ENCODE measurements at regions not wholly inside any gene's neighbourhood (a gene's known extent, or its start where the extent isn't known, plus 50 kb on each side); places are given as distances from the start of the nearest gene placed in this dataset.

DNA sequence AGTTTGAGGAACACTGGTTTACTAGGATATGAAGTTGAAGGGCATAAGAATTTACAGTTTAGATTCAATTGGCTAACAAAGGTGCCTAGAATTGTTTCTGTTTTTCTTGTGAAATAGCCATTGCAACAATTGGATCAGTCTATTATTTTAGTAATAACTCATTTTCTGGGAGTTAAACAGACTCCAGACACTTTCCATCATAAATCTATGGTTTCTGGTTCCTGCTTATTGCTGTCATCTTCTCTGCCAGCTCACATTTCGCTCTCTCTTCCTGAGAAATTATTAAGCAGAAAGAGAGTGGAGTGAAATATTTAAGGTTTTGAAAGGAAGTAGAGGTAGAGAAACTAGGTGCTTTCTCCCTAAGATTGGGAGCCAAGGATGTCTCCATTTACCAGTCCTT lies 165.1 kb upstream of the PRR16 start:
- ATAC-seq (no peak), FAIRE-seq (no peak), DNase-seq (ENCODE audit: low read depth in 1 of 2, low spot score in 1 of 2) (no peak)
- Histone ChIP-seq H3K4me2 (no peak overlapping the region), H3K27ac (no peak overlapping the region), H3K4me3 (no peak overlapping the region), H3K9me3 (no peaks in the 10 kb centered on the region), H3K4me1 (no peaks in the 10 kb centered on the region)
- WGBS (ENCODE audit: missing lambda C conversion rate), result 0% methylated on average over 1 of the region's 1 CpG
- ChIA-PET POLR2A (no interaction called here), CTCF (no interaction called here)
- no peak for TF ChIP-seq MYC (IDR thresholded peaks at IDR 0.05; ENCODE audit: borderline replicate concordance, low read length)
- TF ChIP-seq POLR2AphosphoS2 (conservative IDR thresholded peaks at IDR 0.05; ENCODE audit: low read length), result no peak
- TF ChIP-seq, protein P1, sequence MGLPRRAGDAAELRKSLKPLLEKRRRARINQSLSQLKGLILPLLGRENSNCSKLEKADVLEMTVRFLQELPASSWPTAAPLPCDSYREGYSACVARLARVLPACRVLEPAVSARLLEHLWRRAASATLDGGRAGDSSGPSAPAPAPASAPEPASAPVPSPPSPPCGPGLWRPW (IDR thresholded peaks at IDR 0.05), result no peak
- TF ChIP-seq RNF2 (IDR thresholded peaks at IDR 0.05; ENCODE audit: borderline replicate concordance, low read depth), result no peak
- TF ChIP-seq, protein P2, sequence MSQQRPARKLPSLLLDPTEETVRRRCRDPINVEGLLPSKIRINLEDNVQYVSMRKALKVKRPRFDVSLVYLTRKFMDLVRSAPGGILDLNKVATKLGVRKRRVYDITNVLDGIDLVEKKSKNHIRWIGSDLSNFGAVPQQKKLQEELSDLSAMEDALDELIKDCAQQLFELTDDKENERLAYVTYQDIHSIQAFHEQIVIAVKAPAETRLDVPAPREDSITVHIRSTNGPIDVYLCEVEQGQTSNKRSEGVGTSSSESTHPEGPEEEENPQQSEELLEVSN (IDR thresholded peaks at IDR 0.05; ENCODE audit: borderline replicate concordance, low read depth), result no peak
- TF ChIP-seq HEYL (CRISPR knock-in tag; IDR thresholded peaks at IDR 0.05), result no peak
- no peak for TF ChIP-seq EHMT2 (IDR thresholded peaks at IDR 0.05; ENCODE audit: low read depth)
- TF ChIP-seq, protein P3, sequence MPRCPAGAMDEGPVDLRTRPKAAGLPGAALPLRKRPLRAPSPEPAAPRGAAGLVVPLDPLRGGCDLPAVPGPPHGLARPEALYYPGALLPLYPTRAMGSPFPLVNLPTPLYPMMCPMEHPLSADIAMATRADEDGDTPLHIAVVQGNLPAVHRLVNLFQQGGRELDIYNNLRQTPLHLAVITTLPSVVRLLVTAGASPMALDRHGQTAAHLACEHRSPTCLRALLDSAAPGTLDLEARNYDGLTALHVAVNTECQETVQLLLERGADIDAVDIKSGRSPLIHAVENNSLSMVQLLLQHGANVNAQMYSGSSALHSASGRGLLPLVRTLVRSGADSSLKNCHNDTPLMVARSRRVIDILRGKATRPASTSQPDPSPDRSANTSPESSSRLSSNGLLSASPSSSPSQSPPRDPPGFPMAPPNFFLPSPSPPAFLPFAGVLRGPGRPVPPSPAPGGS (IDR thresholded peaks at IDR 0.05), result no peak
- TF ChIP-seq HOXB13 (CRISPR knock-in tag; IDR thresholded peaks at IDR 0.05; ENCODE audit: low read depth), result no peak
- no peak for TF ChIP-seq EP300 (IDR thresholded peaks at IDR 0.05)
- no peak for TF ChIP-seq NR3C1 (IDR thresholded peaks at IDR 0.05)
- no peak for TF ChIP-seq POLR2A (IDR thresholded peaks at IDR 0.05; ENCODE audit: low read length)
- TF ChIP-seq, protein P4, sequence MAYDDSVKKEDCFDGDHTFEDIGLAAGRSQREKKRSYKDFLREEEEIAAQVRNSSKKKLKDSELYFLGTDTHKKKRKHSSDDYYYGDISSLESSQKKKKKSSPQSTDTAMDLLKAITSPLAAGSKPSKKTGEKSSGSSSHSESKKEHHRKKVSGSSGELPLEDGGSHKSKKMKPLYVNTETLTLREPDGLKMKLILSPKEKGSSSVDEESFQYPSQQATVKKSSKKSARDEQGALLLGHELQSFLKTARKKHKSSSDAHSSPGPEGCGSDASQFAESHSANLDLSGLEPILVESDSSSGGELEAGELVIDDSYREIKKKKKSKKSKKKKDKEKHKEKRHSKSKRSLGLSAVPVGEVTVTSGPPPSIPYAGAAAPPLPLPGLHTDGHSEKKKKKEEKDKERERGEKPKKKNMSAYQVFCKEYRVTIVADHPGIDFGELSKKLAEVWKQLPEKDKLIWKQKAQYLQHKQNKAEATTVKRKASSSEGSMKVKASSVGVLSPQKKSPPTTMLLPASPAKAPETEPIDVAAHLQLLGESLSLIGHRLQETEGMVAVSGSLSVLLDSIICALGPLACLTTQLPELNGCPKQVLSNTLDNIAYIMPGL (CRISPR knock-in tag; IDR thresholded peaks at IDR 0.05; ENCODE audit: borderline replicate concordance), result no peak

DNA sequence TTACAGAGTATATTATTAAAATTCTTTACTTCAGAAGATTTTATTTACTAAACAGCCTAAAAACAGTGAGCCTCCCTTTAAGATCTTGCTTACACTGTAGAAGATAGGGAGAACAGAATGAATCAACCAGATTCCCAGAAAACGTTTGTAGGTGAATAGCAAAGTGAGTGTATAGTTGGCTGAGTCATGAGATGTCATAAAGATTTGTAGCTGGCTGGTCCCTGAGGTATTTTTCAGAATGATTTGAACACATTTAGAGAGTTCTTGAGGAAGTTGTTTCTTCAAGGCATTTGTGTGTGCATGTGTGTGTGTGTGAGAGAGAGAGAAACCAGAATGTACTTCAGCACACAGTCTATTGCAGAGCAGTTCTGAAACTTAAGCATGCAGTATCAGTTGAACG lies 159.4 kb upstream of the PRR16 start:
- ChIA-PET POLR2A (no interaction called here), CTCF (no interaction called here)
- H3K4me2 ChIP-seq, result no peak overlapping the region
- TF ChIP-seq, protein P5, sequence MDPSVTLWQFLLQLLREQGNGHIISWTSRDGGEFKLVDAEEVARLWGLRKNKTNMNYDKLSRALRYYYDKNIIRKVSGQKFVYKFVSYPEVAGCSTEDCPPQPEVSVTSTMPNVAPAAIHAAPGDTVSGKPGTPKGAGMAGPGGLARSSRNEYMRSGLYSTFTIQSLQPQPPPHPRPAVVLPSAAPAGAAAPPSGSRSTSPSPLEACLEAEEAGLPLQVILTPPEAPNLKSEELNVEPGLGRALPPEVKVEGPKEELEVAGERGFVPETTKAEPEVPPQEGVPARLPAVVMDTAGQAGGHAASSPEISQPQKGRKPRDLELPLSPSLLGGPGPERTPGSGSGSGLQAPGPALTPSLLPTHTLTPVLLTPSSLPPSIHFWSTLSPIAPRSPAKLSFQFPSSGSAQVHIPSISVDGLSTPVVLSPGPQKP (IDR thresholded peaks at IDR 0.05; ENCODE audit: low read depth, low read length), result no peak
- TF ChIP-seq KDM1A (IDR thresholded peaks at IDR 0.05; ENCODE audit: low read depth) (no peak), NR3C1 (IDR thresholded peaks at IDR 0.05) (no peak), ZFP36 (IDR thresholded peaks at IDR 0.05; ENCODE audit: borderline replicate concordance, partially characterized antibody) (no peak), TFCP2L1 (CRISPR knock-in tag; IDR thresholded peaks at IDR 0.05) (no peak), HDAC2 (IDR thresholded peaks at IDR 0.05) (no peak), FOSB (CRISPR knock-in tag; IDR thresholded peaks at IDR 0.05) (no peak)
- TF ChIP-seq, protein P6, sequence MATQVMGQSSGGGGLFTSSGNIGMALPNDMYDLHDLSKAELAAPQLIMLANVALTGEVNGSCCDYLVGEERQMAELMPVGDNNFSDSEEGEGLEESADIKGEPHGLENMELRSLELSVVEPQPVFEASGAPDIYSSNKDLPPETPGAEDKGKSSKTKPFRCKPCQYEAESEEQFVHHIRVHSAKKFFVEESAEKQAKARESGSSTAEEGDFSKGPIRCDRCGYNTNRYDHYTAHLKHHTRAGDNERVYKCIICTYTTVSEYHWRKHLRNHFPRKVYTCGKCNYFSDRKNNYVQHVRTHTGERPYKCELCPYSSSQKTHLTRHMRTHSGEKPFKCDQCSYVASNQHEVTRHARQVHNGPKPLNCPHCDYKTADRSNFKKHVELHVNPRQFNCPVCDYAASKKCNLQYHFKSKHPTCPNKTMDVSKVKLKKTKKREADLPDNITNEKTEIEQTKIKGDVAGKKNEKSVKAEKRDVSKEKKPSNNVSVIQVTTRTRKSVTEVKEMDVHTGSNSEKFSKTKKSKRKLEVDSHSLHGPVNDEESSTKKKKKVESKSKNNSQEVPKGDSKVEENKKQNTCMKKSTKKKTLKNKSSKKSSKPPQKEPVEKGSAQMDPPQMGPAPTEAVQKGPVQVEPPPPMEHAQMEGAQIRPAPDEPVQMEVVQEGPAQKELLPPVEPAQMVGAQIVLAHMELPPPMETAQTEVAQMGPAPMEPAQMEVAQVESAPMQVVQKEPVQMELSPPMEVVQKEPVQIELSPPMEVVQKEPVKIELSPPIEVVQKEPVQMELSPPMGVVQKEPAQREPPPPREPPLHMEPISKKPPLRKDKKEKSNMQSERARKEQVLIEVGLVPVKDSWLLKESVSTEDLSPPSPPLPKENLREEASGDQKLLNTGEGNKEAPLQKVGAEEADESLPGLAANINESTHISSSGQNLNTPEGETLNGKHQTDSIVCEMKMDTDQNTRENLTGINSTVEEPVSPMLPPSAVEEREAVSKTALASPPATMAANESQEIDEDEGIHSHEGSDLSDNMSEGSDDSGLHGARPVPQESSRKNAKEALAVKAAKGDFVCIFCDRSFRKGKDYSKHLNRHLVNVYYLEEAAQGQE (IDR thresholded peaks at IDR 0.05), result no peak
- TF ChIP-seq, protein P7, sequence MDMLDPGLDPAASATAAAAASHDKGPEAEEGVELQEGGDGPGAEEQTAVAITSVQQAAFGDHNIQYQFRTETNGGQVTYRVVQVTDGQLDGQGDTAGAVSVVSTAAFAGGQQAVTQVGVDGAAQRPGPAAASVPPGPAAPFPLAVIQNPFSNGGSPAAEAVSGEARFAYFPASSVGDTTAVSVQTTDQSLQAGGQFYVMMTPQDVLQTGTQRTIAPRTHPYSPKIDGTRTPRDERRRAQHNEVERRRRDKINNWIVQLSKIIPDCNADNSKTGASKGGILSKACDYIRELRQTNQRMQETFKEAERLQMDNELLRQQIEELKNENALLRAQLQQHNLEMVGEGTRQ (IDR thresholded peaks at IDR 0.05), result no peak
- TF ChIP-seq, protein P8, sequence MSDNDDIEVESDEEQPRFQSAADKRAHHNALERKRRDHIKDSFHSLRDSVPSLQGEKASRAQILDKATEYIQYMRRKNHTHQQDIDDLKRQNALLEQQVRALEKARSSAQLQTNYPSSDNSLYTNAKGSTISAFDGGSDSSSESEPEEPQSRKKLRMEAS (IDR thresholded peaks at IDR 0.05), result no peak
- H3K9me3 ChIP-seq, result no peaks in the 10 kb centered on the region
- H3K4me1 ChIP-seq, result no peaks in the 10 kb centered on the region
- DNase-seq (ENCODE audit: low read depth in 1 of 2, low spot score in 1 of 2) (no peak), ATAC-seq (no peak), FAIRE-seq (no peak)
- no peak overlapping the region for H3K27ac ChIP-seq
- WGBS (ENCODE audit: missing lambda C conversion rate), result 7% methylated on average over 2 of the region's 2 CpGs
- H3K4me3 ChIP-seq, result no peak overlapping the region

All from A549 (cell line).